Fibroblast of skin of scalp (primary cell): ENCODE measurements at regions not wholly inside any gene's neighbourhood (a gene's known extent, or its start where the extent isn't known, plus 50 kb on each side); places are given as distances from the start of the nearest gene placed in this dataset.

Experiments used
- DNase-seq: peaks from one replicate; pipeline ENCODE4 v3.0.0-alpha.2; 2013

GRCh38 chr13:104011505-104012241 is 945.5 kb upstream of the SLC10A2 start:
- no peak for DNase-seq

- no peak for DNase-seq
Observed at GRCh38 chr13:104008541-104009435, 942.6 kb upstream of the SLC10A2 start.

- no peak for DNase-seq
Observed at GRCh38 chr13:104008075-104008474, 941.9 kb upstream of the SLC10A2 start.

- DNase-seq = no peak
Observed at GRCh38 chr13:104006625-104007075, 940.4 kb upstream of the SLC10A2 start.

- DNase-seq = no peak
Observed at GRCh38 chr13:104004572-104004971, 938.4 kb upstream of the SLC10A2 start.

GRCh38 chr13:104002216-104002615 is 936.0 kb upstream of the SLC10A2 start:
- DNase-seq = no peak

GRCh38 chr13:104001766-104002165 is 935.5 kb upstream of the SLC10A2 start:
- DNase-seq = no peak

GRCh38 chr13:103996733-103997132 is 930.5 kb upstream of the SLC10A2 start:
- no peak for DNase-seq

- DNase-seq = no peak
Observed at GRCh38 chr13:103983948-103984347, 917.7 kb upstream of the SLC10A2 start.

- no peak for DNase-seq
Observed at GRCh38 chr13:103976371-103976770, 910.2 kb upstream of the SLC10A2 start.

- no peak for DNase-seq
Observed at GRCh38 chr13:103973740-103974139, 907.5 kb upstream of the SLC10A2 start.

GRCh38 chr13:103969520-103970050 is 903.4 kb upstream of the SLC10A2 start:
- DNase-seq = no peak

- DNase-seq = no peak
Observed at GRCh38 chr13:103965506-103966243, 899.5 kb upstream of the SLC10A2 start.

- no peak for DNase-seq
Observed at GRCh38 chr13:103961784-103962183, 895.6 kb upstream of the SLC10A2 start.

GRCh38 chr13:103961129-103961528 is 894.9 kb upstream of the SLC10A2 start:
- no peak for DNase-seq

GRCh38 chr13:103960001-103960400 is 893.8 kb upstream of the SLC10A2 start:
- DNase-seq = no peak

GRCh38 chr13:103958691-103959090 is 892.5 kb upstream of the SLC10A2 start:
- no peak for DNase-seq

- no peak for DNase-seq
Observed at GRCh38 chr13:103957939-103958338, 891.7 kb upstream of the SLC10A2 start.

GRCh38 chr13:103953859-103954258 is 887.6 kb upstream of the SLC10A2 start:
- DNase-seq = no peak

- no peak for DNase-seq
Observed at GRCh38 chr13:103952183-103952582, 886.0 kb upstream of the SLC10A2 start.

- DNase-seq = no peak
Observed at GRCh38 chr13:103948426-103948825, 882.2 kb upstream of the SLC10A2 start.

- DNase-seq = peak; percentile 11
Observed at GRCh38 chr13:103945836-103946235, 879.6 kb upstream of the SLC10A2 start.
